A549 (cell line): ENCODE measurements at regions not wholly inside any gene's neighbourhood (a gene's known extent, or its start where the extent isn't known, plus 50 kb on each side); places are given as distances from the start of the nearest gene placed in this dataset.

Experiments
- CHD2 ChIP-seq: fragments of 150-350 bp; IDR thresholded peaks from 2 replicates; pipeline ENCODE4 v1.6.1; 2014; ENCODE audit warnings: low read length; ENCODE audit not compliant: partially characterized antibody
- CHD4 ChIP-seq: fragments of 200-600 bp; sonication (generic); IDR thresholded peaks from 2 replicates; pipeline ENCODE4 v1.6.1; 2016; ENCODE audit warnings: antibody characterized with exemption, mild to moderate bottlenecking, borderline replicate concordance
- HOXB13 ChIP-seq: fragments of 250-450 bp; sonication (Bioruptor Pico); IDR thresholded peaks from 2 replicates; pipeline ENCODE4 v1.5.0; 2020; ENCODE audit warnings: low read depth, mild to moderate bottlenecking, moderate library complexity
- KDM1A ChIP-seq: fragments of 200-600 bp; sonication (generic); IDR thresholded peaks from 2 replicates; pipeline ENCODE4 v1.6.1; 2016; ENCODE audit warnings: low read depth, mild to moderate bottlenecking
- SMC3 ChIP-seq: fragments of >200 bp; sonication (Bioruptor Twin); formaldehyde crosslinking; IDR thresholded peaks from 3 replicates; pipeline ENCODE4 v1.6.1; 2018; ENCODE audit warnings: inconsistent platforms
- SREBF2 ChIP-seq: fragments of 450-650 bp; IDR thresholded peaks from 2 replicates; pipeline ENCODE4 v1.6.1; 2014; ENCODE audit warnings: mild to moderate bottlenecking, moderate library complexity
- TF ChIP-seq, protein P1 (sequence below): fragments of >200 bp; sonication (Bioruptor Twin); formaldehyde crosslinking; IDR thresholded peaks from 3 replicates; pipeline ENCODE4 v1.5.1; 2016
- TF ChIP-seq, protein P2 (sequence below): fragments of 200-600 bp; sonication (generic); IDR thresholded peaks from 2 replicates; pipeline ENCODE4 v1.6.1; 2016; ENCODE audit warnings: antibody characterized with exemption, mild to moderate bottlenecking, moderate library complexity

DNA sequence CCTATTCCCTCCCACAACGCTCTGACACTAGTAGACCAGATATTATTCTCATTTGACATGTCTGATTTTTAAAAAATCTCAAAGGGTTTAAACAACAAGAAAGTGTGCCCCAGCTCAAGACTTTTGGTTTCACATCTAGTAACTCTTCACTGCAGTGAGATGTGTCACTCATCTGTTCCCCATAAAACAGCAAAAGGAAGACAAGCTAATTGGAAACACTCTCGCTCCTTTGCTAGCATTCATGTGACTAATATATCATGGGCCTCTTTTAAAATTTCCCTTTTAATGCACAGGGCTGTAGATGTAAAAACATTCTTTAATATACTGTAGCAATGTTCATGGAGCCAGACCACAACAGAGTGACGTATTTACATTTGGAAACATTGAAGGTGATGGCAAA lies 372.6 kb downstream of the ZNF608 start:
- TF ChIP-seq SMC3 (no peak), CHD2 (no peak), HOXB13 (CRISPR knock-in tag) (no peak), CHD4 (no peak), KDM1A (no peak), SREBF2 (no peak)
- TF ChIP-seq, protein P1, sequence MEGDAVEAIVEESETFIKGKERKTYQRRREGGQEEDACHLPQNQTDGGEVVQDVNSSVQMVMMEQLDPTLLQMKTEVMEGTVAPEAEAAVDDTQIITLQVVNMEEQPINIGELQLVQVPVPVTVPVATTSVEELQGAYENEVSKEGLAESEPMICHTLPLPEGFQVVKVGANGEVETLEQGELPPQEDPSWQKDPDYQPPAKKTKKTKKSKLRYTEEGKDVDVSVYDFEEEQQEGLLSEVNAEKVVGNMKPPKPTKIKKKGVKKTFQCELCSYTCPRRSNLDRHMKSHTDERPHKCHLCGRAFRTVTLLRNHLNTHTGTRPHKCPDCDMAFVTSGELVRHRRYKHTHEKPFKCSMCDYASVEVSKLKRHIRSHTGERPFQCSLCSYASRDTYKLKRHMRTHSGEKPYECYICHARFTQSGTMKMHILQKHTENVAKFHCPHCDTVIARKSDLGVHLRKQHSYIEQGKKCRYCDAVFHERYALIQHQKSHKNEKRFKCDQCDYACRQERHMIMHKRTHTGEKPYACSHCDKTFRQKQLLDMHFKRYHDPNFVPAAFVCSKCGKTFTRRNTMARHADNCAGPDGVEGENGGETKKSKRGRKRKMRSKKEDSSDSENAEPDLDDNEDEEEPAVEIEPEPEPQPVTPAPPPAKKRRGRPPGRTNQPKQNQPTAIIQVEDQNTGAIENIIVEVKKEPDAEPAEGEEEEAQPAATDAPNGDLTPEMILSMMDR, result no peak
- TF ChIP-seq, protein P2, sequence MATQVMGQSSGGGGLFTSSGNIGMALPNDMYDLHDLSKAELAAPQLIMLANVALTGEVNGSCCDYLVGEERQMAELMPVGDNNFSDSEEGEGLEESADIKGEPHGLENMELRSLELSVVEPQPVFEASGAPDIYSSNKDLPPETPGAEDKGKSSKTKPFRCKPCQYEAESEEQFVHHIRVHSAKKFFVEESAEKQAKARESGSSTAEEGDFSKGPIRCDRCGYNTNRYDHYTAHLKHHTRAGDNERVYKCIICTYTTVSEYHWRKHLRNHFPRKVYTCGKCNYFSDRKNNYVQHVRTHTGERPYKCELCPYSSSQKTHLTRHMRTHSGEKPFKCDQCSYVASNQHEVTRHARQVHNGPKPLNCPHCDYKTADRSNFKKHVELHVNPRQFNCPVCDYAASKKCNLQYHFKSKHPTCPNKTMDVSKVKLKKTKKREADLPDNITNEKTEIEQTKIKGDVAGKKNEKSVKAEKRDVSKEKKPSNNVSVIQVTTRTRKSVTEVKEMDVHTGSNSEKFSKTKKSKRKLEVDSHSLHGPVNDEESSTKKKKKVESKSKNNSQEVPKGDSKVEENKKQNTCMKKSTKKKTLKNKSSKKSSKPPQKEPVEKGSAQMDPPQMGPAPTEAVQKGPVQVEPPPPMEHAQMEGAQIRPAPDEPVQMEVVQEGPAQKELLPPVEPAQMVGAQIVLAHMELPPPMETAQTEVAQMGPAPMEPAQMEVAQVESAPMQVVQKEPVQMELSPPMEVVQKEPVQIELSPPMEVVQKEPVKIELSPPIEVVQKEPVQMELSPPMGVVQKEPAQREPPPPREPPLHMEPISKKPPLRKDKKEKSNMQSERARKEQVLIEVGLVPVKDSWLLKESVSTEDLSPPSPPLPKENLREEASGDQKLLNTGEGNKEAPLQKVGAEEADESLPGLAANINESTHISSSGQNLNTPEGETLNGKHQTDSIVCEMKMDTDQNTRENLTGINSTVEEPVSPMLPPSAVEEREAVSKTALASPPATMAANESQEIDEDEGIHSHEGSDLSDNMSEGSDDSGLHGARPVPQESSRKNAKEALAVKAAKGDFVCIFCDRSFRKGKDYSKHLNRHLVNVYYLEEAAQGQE, result no peak
